ENCODE measurements at regions not wholly inside any gene's neighbourhood (a gene's known extent, or its start where the extent isn't known, plus 50 kb on each side); places are given as distances from the start of the nearest gene placed in this dataset.
"Not testable (repeated sequence)": the region's sequence is repeated elsewhere in the genome, so short reads cannot be mapped to it uniquely, and the experiment has no call there.

GRCh38 chr2:13255485-13255884, 538.7 kb downstream of the TRIB2 start:
- no peak for DNase-seq

GRCh38 chr2:13260402-13260801, 543.7 kb downstream of the TRIB2 start:
- no peak for DNase-seq

GRCh38 chr2:13266166-13266565, 549.4 kb downstream of the TRIB2 start:
- DNase-seq, result no peak

- no peak for DNase-seq
These were observed 568.0 kb downstream of the TRIB2 start for GRCh38 chr2:13284688-13285087.

GRCh38 chr2:13289310-13289709, 572.6 kb downstream of the TRIB2 start:
- DNase-seq, result no peak

- not testable (repeated sequence) for DNase-seq
These were observed 591.7 kb downstream of the TRIB2 start for GRCh38 chr2:13308478-13308805.

GRCh38 chr2:13308989-13309388, 592.3 kb downstream of the TRIB2 start:
- DNase-seq, result no peak

GRCh38 chr2:13332060-13332459, 615.3 kb downstream of the TRIB2 start:
- no peak for DNase-seq

- DNase-seq, result not testable (repeated sequence)
These were observed 617.3 kb downstream of the TRIB2 start for GRCh38 chr2:13334071-13334470.

- no peak for DNase-seq
These were observed 617.8 kb downstream of the TRIB2 start for GRCh38 chr2:13334545-13334944.

GRCh38 chr2:13335862-13336535, 619.3 kb downstream of the TRIB2 start:
- DNase-seq, result no peak

- DNase-seq, result no peak
These were observed 634.3 kb downstream of the TRIB2 start for GRCh38 chr2:13351068-13351467.

- no peak for DNase-seq
These were observed 636.3 kb downstream of the TRIB2 start for GRCh38 chr2:13353083-13353482.

- DNase-seq, result no peak
These were observed 637.3 kb downstream of the TRIB2 start for GRCh38 chr2:13354031-13354430.

GRCh38 chr2:13381928-13382327, 665.2 kb downstream of the TRIB2 start:
- DNase-seq, result not testable (repeated sequence)

- not testable (repeated sequence) for DNase-seq
These were observed 672.4 kb downstream of the TRIB2 start for GRCh38 chr2:13389172-13389571.

- no peak for DNase-seq
These were observed 673.9 kb downstream of the TRIB2 start for GRCh38 chr2:13390676-13391075.

- no peak for DNase-seq
These were observed 684.6 kb downstream of the TRIB2 start for GRCh38 chr2:13401312-13401711.

- no peak for DNase-seq
These were observed 697.3 kb downstream of the TRIB2 start for GRCh38 chr2:13413989-13414388.

GRCh38 chr2:13414897-13415296, 698.2 kb downstream of the TRIB2 start:
- DNase-seq, result no peak

- DNase-seq, result no peak
These were observed 717.2 kb downstream of the TRIB2 start for GRCh38 chr2:13433954-13434353.

- DNase-seq, result not testable (repeated sequence)
These were observed 727.0 kb downstream of the TRIB2 start for GRCh38 chr2:13443554-13444261.

GRCh38 chr2:13462464-13462863, 745.7 kb downstream of the TRIB2 start:
- no peak for DNase-seq

- DNase-seq, result no peak
These were observed 749.3 kb downstream of the TRIB2 start for GRCh38 chr2:13466076-13466475.

- no peak for DNase-seq
These were observed 757.8 kb downstream of the TRIB2 start for GRCh38 chr2:13474538-13474937.
